ENCODE measurements at regions not wholly inside any gene's neighbourhood (a gene's known extent, or its start where the extent isn't known, plus 50 kb on each side); places are given as distances from the start of the nearest gene placed in this dataset.

DNA sequence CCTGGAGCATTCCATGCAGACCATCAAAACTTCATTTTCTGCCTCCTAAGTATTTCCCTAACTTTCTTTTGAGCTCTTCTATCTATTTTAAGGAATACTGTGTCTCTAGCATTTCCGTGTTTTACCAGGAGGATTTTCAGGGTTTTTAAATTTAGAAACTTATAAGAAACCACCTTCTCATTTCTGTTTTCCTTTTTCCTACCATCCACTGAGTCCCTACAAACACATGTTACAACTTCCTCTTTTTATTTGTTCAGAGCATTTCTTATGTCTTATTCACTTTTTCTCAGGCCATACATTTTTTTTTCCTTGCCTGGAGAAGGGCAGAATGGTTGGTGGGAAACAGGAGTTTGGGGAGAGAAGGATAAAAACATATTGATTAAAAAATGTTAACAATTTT lies 130.0 kb upstream of the BMP5 start:
- DNase-seq = no peak

- no peak for DNase-seq
Observed at GRCh38 chr6:56004426-56004825, 129.0 kb upstream of the BMP5 start.

GRCh38 chr6:56003616-56004015 lies 128.2 kb upstream of the BMP5 start:
- DNase-seq = no peak

- no peak for DNase-seq
Observed at GRCh38 chr6:56002336-56002735, 126.9 kb upstream of the BMP5 start.

DNA sequence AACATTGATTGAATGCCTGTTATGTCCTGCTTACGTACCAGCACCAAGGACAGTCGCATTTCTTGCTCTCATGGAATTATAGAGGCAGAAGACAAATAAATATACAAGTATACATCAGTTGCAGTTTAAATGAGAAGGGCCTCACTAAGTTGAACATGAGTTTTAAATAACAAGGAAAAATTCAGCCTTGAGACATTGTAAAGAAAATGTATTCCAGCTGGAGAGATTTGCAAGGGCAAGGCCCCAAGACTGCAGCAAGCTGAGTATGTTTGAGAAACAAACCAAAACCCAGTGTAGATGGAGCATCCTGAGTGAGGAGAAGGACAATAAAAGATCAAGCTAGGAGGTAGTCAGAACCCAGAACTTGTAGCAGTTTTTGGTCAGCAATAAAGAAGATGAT lies 123.2 kb upstream of the BMP5 start:
- no peak for DNase-seq

DNA sequence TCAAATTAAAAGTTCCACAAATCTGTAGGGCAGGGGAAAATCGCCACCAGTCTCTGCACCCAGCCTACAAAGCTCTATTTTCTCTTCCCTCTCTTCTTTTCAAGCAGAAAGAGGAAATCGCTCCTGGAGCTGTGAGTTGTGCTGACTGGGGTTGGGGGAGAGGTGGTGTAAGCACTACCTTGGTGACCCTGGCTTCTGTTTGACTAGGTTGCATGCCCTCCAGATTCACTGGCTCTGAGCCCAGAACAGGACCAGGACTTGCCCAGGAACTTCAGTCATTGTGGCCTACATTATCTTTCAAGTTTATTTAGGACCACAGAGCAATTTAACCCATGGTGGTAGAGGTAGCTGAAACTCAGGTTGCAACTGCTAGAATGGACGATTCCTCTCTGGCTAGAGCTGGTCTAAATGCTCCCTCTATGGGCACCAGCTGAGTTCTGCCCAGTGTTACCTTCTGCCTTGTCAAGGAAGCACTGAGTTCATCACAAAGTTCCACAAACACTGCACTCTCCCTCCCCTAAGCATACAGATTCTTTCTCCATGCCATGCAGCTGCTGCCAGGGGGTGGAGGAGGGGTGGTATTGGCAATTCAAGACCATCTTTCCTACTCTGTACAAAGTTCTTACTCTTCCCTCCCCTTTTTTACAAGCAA lies 122.0 kb upstream of the BMP5 start:
- no peak for DNase-seq

GRCh38 chr6:55994531-55994930 lies 119.1 kb upstream of the BMP5 start:
- DNase-seq = no peak

DNA sequence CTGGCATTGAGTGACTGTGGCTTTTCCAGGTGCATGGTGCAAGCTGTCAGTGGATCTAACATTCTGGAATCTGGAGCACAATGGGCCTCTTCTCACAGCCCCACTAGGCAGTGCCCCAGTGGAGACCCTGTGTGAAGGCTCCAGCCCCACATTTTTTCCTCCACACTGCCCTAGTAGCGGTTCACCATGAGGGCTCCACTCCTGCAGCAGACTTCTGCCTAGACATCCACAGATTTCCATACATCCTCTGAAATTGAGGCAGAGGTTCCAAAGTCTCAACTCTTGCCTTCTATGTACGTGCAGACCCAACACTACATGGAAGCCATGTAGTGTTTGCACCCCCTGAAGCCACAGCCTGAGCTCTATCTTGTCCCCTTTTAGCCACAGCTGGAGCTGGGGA lies 118.0 kb upstream of the BMP5 start:
- no peak for DNase-seq

DNA sequence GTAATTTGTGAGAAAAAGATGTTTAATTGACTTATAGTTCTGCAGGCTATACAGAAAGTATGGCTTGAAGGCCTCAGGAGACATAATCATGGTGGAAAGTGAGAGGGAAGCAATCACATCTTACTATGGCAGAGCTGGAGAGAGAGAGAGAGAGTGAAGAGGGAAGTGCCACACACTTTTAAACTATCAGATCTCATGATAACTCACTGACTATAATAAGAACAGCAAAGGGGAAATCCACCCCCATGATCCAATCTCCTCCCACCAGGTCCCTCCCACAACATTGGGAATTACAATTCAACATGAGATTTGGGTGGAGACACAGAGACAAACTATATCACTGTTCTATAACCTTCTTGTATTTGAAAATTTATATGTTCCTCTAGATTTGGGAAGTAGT lies 117.2 kb upstream of the BMP5 start:
- no peak for DNase-seq

GRCh38 chr6:55985309-55985708 lies 109.9 kb upstream of the BMP5 start:
- no peak for DNase-seq

DNA sequence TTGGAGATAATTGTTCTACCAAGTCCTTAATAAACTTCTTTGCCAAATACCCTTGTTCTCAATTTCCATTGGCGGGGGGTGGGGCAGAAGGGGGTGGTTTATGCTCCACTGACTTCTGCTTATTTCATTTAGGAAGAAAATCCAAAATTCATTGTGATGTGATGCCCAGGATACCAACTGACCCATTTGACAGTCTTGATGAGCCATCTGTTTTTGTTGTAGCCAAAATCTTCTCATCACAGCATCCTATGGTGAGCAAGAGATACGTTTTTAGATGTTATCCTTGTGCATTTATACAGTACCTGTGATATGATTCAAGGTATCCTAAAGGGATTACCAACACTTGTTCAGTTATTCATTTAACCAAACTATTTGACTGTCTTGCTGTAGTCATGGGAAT lies 108.5 kb upstream of the BMP5 start:
- no peak for DNase-seq

- DNase-seq = no peak
Observed at GRCh38 chr6:55981660-55982059, 106.3 kb upstream of the BMP5 start.

GRCh38 chr6:55980627-55981211 lies 105.3 kb upstream of the BMP5 start:
- no peak for DNase-seq

DNA sequence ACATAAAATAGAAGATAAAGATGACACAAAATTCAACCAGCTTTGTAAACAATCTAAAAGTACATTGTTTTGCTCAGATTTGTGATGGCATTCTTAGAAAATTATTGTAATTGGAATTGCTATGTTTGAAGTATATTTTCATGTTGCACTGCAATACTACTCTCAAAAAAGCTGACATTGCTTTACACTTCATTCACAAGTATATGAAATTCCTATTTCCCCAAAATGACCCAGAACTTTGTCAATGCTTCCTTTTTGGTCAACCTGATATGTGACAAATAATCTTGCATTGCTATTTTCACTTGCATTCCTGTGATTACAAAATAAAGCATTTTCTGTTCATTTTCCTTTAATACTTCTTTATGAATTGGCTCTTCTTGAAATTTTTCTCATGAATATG lies 104.1 kb upstream of the BMP5 start:
- DNase-seq = no peak

DNA sequence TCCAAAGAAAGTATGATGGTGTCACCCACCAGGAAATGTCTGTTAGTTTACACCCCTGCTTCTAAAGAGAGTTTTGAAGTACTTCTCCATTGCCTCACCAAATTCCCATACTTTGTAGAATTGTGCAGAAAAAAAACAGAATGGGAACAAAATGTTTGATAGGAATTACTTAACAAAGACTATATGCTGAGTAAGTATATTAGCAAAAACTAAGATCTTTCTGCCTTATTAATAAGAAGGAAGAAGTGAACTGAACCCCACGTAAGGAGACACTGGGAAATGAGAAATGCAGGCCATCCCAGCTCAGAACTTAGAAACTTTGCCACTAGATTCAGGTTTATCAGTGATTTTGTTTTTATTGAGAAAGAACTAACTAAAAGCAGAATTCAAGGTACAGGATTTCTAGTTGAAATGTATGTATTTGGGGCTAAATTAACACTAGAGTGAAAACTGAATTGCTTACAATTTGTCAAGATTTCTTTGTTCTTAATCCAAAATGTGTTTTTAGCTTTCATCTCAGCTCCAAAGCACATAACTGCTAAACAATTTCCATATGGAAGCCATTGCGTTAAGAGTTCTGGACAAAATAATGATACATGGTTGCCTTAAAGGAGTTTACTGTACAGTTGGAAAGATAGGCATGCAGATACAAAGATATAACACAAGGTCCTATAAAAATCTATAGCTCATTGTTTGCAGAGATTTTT lies 102.7 kb upstream of the BMP5 start:
- DNase-seq = no peak

DNA sequence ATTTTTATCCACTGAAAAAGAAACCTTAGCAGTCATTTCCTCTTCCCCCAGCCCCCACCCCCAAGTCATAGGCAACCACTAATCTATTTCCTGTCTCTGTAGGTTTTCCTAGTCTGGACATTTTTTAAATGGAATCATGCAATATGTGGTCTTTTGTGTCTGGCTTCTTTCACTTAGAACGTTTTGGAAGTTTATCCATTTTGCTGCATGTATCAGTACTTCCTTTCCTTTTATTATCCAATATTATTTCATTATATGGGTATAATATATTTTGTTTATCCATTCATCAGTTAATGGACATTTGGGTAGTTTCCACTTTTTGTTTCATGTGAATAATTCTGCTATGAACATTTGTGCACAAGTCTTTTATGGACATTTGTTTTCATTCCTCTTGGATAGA lies 99.3 kb upstream of the BMP5 start:
- DNase-seq = no peak

DNA sequence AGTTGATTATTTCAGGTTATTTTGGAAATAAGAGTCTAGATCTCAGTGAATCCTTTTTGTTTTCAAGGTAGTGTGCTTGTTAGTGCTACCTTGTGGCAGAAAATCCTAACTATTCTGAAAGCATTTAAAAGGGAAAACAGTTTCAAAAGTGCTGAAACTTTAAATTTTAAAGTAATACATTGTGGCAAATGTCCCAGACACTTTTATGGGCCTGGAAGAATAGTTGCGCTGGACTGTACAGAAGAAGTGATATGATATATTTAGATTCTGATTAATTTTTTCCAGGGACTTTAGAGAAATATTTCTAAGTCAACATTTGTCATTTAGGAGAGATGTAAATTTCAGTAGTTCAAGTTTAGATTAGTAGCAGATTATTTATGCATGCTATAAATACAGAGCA lies 96.7 kb upstream of the BMP5 start:
- DNase-seq = no peak

DNA sequence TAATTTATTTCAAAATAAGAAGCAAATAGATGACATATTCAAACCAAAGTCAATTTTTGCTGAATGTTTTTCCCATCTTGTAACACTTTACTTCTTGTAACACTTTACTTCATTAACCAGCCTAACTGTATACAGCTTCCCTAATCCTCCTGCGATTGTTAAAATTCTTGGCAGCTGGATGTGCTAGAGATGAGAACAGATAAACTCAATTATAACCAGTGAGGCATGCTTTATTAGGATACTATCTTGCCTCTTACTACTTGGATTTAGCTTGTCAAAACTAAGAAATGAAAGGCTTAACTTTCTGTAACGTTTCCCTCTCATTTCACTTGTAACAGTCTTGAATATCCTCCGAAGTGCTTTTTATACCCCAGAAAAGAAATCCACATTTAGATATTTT lies 94.1 kb upstream of the BMP5 start:
- DNase-seq = no peak

DNA sequence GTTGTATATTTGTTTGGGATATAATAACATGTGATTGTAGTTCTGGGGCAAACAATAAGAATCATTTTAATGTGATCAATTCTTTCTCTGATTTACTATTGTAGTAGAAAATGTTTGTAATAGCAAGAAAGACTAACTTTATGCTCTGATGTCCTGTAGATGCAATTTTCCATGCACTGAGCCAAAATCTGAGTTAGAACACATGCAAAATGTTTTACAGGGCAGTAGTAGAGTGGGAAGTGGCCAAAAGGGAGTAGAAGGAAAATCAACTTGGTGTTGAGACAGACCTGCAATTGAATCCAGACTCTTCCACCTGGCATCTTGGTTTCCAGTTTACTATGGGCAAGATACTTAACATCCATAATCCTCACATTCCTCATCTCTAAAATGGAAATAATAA lies 93.5 kb upstream of the BMP5 start:
- DNase-seq = no peak

- no peak for DNase-seq
Observed at GRCh38 chr6:55964136-55964535, 88.7 kb upstream of the BMP5 start.

- DNase-seq = no peak
Observed at GRCh38 chr6:55963301-55963700, 87.9 kb upstream of the BMP5 start.

GRCh38 chr6:55960344-55960743 lies 85.0 kb upstream of the BMP5 start:
- DNase-seq = no peak

GRCh38 chr6:55958790-55959189 lies 83.4 kb upstream of the BMP5 start:
- DNase-seq = no peak

GRCh38 chr6:55957961-55958422 lies 82.6 kb upstream of the BMP5 start:
- no peak for DNase-seq

GRCh38 chr6:55955684-55956083 lies 80.3 kb upstream of the BMP5 start:
- DNase-seq = no peak

Data from femur (tissue), 1 donor.